ENCODE measurements at regions not wholly inside any gene's neighbourhood (a gene's known extent, or its start where the extent isn't known, plus 50 kb on each side); places are given as distances from the start of the nearest gene placed in this dataset.

DNA sequence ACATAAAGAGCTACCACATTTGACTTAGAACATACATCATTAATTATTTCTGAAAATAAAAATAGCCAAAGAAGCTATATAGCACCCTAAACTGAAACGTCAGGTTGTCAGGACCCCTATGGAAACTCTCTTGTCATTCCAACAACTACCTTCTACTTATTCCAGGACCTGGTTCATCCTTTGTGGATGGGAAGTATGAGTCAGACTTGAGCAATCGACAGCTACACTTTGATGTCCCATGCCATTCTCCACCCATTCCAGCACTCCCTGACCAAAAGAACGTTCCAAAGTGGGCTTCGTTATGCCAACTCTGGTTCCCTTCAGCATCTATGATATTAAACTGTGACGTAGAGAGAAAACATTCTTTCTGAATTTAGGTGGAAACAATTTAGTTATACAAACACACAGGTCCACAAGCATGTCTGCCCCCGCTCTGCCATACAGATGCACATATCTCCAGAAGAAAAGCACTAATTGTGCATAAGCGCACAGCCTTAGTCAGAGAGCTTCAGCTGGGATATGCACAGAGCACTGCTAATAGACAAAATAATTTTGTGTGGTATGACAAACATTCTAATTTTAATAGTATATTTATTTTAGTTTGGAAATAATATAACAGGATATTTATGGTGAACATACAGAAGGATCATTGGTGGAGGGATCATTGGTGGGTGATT, 723.1 kb upstream of the B3GALT2 start:
- CTCF ChIA-PET, result no interaction called here

DNA sequence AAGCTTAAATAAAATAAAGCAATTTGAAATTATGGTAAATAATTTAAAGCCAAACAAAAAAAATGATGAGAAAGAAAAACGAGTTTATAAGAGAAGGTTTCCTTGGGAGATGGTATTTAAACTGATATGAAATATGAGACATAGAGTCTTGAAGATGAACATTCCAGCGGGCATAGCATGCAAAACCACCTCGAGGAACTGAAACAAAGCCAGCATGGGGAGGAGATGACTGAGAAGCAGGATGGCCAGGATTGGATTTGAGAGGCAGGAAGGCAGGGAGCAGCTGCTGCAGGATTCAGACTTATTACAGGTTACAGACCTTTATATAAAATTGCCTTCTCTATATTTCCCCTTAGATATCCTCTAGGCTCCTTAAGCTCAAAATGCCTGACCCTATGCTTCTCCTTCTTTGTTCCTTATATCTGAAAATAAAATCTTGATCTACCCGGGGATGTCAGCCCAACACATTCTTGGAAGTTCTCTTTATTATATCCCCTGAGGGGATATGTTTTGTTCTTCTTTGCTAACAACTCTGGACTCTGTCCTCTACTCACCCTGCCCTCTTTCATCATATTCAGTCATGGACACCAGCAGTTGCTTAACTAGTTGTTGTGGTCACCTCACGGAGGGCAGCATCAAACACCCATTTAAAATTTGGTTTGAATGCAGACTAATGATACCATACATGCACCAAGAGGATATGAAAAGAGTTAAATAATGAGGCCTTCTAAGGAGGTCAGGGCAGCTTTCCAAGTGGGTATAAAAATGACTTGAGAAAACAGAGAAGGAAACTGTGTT, 719.1 kb upstream of the B3GALT2 start:
- H3K4me1 ChIP-seq, result peaks cover 15% of the 10 kb centered on the region
- no peak overlapping the region for H3K4me3 ChIP-seq
- no peak for ATAC-seq
- FAIRE-seq, result no peak
- TF ChIP-seq RARB (CRISPR knock-in tag; IDR thresholded peaks at IDR 0.05), result no peak
- no peak for TF ChIP-seq SMC3 (IDR thresholded peaks at IDR 0.05)
- TF ChIP-seq, protein P1, sequence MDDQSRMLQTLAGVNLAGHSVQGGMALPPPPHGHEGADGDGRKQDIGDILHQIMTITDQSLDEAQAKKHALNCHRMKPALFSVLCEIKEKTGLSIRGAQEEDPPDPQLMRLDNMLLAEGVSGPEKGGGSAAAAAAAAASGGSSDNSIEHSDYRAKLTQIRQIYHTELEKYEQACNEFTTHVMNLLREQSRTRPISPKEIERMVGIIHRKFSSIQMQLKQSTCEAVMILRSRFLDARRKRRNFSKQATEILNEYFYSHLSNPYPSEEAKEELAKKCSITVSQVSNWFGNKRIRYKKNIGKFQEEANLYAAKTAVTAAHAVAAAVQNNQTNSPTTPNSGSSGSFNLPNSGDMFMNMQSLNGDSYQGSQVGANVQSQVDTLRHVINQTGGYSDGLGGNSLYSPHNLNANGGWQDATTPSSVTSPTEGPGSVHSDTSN (IDR thresholded peaks at IDR 0.05), result no peak
- TF ChIP-seq, protein P2, sequence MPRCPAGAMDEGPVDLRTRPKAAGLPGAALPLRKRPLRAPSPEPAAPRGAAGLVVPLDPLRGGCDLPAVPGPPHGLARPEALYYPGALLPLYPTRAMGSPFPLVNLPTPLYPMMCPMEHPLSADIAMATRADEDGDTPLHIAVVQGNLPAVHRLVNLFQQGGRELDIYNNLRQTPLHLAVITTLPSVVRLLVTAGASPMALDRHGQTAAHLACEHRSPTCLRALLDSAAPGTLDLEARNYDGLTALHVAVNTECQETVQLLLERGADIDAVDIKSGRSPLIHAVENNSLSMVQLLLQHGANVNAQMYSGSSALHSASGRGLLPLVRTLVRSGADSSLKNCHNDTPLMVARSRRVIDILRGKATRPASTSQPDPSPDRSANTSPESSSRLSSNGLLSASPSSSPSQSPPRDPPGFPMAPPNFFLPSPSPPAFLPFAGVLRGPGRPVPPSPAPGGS (IDR thresholded peaks at IDR 0.05), result no peak
- no peak for TF ChIP-seq RAD21 (conservative IDR thresholded peaks at IDR 0.05 in 1 of 2, IDR thresholded peaks at IDR 0.05 in 1 of 2)
- TF ChIP-seq ZC3H11A (IDR thresholded peaks at IDR 0.05), result no peak
- no peak for TF ChIP-seq CBX2 (IDR thresholded peaks at IDR 0.05; ENCODE audit: borderline replicate concordance, low read depth)
- no peak for TF ChIP-seq HEYL (CRISPR knock-in tag; IDR thresholded peaks at IDR 0.05)
- TF ChIP-seq CHD2 (IDR thresholded peaks at IDR 0.05; ENCODE audit: low read length, partially characterized antibody), result no peak
- no peak for TF ChIP-seq EHF (CRISPR knock-in tag; IDR thresholded peaks at IDR 0.05)
- TF ChIP-seq GATA3 (IDR thresholded peaks at IDR 0.05; ENCODE audit: borderline replicate concordance), result no peak
- TF ChIP-seq KDM1A (IDR thresholded peaks at IDR 0.05; ENCODE audit: low read depth), result no peak
- TF ChIP-seq, protein P3, sequence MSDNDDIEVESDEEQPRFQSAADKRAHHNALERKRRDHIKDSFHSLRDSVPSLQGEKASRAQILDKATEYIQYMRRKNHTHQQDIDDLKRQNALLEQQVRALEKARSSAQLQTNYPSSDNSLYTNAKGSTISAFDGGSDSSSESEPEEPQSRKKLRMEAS (IDR thresholded peaks at IDR 0.05), result no peak
- no peak for TF ChIP-seq JUN (IDR thresholded peaks at IDR 0.05)
- TF ChIP-seq PHF8 (IDR thresholded peaks at IDR 0.05; ENCODE audit: borderline replicate concordance, low read depth), result no peak
- no peak for TF ChIP-seq MAFK (IDR thresholded peaks at IDR 0.05; ENCODE audit: partially characterized antibody)
- TF ChIP-seq HOXB13 (CRISPR knock-in tag; IDR thresholded peaks at IDR 0.05; ENCODE audit: low read depth), result no peak
- no peak for TF ChIP-seq KDM5A (IDR thresholded peaks at IDR 0.05)
- TF ChIP-seq HDAC2 (IDR thresholded peaks at IDR 0.05), result no peak
- WGBS (ENCODE audit: missing lambda C conversion rate), result 35% methylated on average over 5 of the region's 5 CpGs
- H3K9me3 ChIP-seq, result no peaks in the 10 kb centered on the region
- CTCF ChIA-PET, result interaction anchor here (1.0 kb wide), 1 partner anchor 12 kb away, joined by 4 read pairs; no protein-coding TSS in a partner anchor
- H3K27ac ChIP-seq, result peak overlapping the region in 1 of 2 experiments; percentile 12; a peak in 2 of 6 replicates
- peak overlapping the region; percentile 35 for H3K4me2 ChIP-seq
- POLR2A ChIA-PET, result no interaction called here
- peak in 1 of 2 experiments; percentile 10 for DNase-seq (ENCODE audit: low read depth in 1 of 2, low spot score in 1 of 2)

More for the DNA sequence above, 723.1 kb upstream of the B3GALT2 start:
- POLR2A ChIA-PET, result no interaction called here
- Histone ChIP-seq H3K4me1 (peaks cover 15% of the 10 kb centered on the region), H3K27ac (no peak overlapping the region), H3K4me3 (no peak overlapping the region), H3K4me2 (no peak overlapping the region), H3K9me3 (no peaks in the 10 kb centered on the region)
- DNase-seq (ENCODE audit: low read depth in 1 of 2, low spot score in 1 of 2) (peak; percentile 3 to 5), FAIRE-seq (no peak), ATAC-seq (no peak)
- TF ChIP-seq TP53 (CRISPR knock-in tag; IDR thresholded peaks at IDR 0.05) (no peak), ESRRA (IDR thresholded peaks at IDR 0.05; ENCODE audit: borderline replicate concordance, low read length) (no peak), JUN (IDR thresholded peaks at IDR 0.05) (no peak), MAFK (IDR thresholded peaks at IDR 0.05; ENCODE audit: partially characterized antibody) (no peak), RARB (CRISPR knock-in tag; IDR thresholded peaks at IDR 0.05) (no peak), JUNB (IDR thresholded peaks at IDR 0.05) (no peak), RFX5 (IDR thresholded peaks at IDR 0.05) (no peak), BHLHE40 (IDR thresholded peaks at IDR 0.05; ENCODE audit: low read depth, low read length) (no peak), SREBF2 (IDR thresholded peaks at IDR 0.05) (no peak), EHF (CRISPR knock-in tag; IDR thresholded peaks at IDR 0.05) (no peak), MYC (IDR thresholded peaks at IDR 0.05; ENCODE audit: borderline replicate concordance, low read length) (no peak), FOSL2 (IDR thresholded peaks at IDR 0.05) (no peak), FOSL2 (CRISPR knock-in tag; IDR thresholded peaks at IDR 0.05) (no peak), HOXB5 (CRISPR knock-in tag; IDR thresholded peaks at IDR 0.05) (no peak)
- TF ChIP-seq, protein P1 (IDR thresholded peaks at IDR 0.05), result no peak
- TF ChIP-seq, protein P2 (IDR thresholded peaks at IDR 0.05), result no peak
- TF ChIP-seq, protein P4, sequence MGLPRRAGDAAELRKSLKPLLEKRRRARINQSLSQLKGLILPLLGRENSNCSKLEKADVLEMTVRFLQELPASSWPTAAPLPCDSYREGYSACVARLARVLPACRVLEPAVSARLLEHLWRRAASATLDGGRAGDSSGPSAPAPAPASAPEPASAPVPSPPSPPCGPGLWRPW (IDR thresholded peaks at IDR 0.05), result no peak
- TF ChIP-seq, protein P5, sequence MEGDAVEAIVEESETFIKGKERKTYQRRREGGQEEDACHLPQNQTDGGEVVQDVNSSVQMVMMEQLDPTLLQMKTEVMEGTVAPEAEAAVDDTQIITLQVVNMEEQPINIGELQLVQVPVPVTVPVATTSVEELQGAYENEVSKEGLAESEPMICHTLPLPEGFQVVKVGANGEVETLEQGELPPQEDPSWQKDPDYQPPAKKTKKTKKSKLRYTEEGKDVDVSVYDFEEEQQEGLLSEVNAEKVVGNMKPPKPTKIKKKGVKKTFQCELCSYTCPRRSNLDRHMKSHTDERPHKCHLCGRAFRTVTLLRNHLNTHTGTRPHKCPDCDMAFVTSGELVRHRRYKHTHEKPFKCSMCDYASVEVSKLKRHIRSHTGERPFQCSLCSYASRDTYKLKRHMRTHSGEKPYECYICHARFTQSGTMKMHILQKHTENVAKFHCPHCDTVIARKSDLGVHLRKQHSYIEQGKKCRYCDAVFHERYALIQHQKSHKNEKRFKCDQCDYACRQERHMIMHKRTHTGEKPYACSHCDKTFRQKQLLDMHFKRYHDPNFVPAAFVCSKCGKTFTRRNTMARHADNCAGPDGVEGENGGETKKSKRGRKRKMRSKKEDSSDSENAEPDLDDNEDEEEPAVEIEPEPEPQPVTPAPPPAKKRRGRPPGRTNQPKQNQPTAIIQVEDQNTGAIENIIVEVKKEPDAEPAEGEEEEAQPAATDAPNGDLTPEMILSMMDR (IDR thresholded peaks at IDR 0.05), result no peak
- 52% methylated on average over 7 of the region's 7 CpGs for WGBS (ENCODE audit: missing lambda C conversion rate)

Measured in A549 (cell line).